Endothelial cell (in vitro differentiated cells): ENCODE measurements at regions not wholly inside any gene's neighbourhood (a gene's known extent, or its start where the extent isn't known, plus 50 kb on each side); places are given as distances from the start of the nearest gene placed in this dataset.

ENCODE experiments used
- DNase-seq: peaks from one replicate; pipeline ENCODE4 v3.0.0; 2021; ENCODE audit warnings: low spot score
- H3K27ac Mint-ChIP-seq: one replicate; pipeline ENCODE4 v1.8.0; 2021; ENCODE audit warnings: mixed read lengths, inconsistent platforms; ENCODE audit not compliant: unreplicated experiment
- H3K27me3 Mint-ChIP-seq: one replicate; pipeline ENCODE4 v1.8.0; 2021; ENCODE audit warnings: mild to moderate bottlenecking, moderate library complexity, mixed read lengths, inconsistent platforms; ENCODE audit not compliant: unreplicated experiment
- H3K36me3 Mint-ChIP-seq: one replicate; pipeline ENCODE4 v1.8.0; 2021; ENCODE audit warnings: mild to moderate bottlenecking, low read depth, mixed read lengths, inconsistent platforms; ENCODE audit not compliant: unreplicated experiment
- H3K4me1 Mint-ChIP-seq: one replicate; pipeline ENCODE4 v1.8.0; 2021; ENCODE audit warnings: mild to moderate bottlenecking, mixed read lengths, inconsistent platforms; ENCODE audit not compliant: unreplicated experiment
- H3K4me3 Mint-ChIP-seq: one replicate; pipeline ENCODE4 v1.8.0; 2021; ENCODE audit warnings: mild to moderate bottlenecking, mixed read lengths, inconsistent platforms; ENCODE audit not compliant: unreplicated experiment
- H3K9me3 Mint-ChIP-seq: one replicate; pipeline ENCODE4 v1.8.0; 2021; ENCODE audit warnings: mixed read lengths, inconsistent platforms; ENCODE audit not compliant: unreplicated experiment
- CTCF ChIP-seq: fragments of 200-600 bp; sonication (generic); IDR thresholded peaks from one replicate; pipeline ENCODE4 v1.5.0; 2021; ENCODE audit warnings: antibody characterized with exemption; ENCODE audit not compliant: unreplicated experiment

DNA sequence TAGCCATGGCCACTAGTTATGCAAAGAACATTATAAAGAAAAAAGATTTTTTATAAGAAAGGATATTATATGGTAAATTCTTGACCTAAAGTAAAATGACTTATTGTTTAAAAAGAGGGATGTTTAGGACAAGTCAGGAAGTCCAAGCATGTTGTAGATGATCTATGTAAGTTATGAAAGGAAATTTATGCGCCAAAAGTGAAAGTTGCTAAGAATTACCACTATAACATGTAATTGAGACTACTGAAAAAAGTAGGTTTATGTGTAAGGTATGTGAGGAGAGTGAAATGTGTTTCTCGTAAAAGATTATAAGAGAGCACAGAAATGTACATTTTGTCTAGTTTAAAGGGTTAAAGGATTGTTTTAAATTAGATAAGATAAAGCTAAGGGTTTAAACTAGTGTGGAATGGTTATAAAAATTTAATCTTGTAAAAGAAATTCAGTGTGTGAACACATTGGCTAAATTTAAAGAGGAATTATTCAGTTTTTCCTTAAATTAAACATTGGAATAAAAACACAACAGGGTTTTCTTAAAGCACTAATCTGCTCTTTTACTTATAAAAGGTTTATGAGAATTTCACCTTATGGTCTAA, 1100.4 kb upstream of the EDIL3 start:
- Mint-ChIP-seq H3K4me1 (no peaks in the 10 kb centered on the region), H3K36me3 (peaks cover 3% of the 10 kb centered on the region), H3K27me3 (no peaks in the 10 kb centered on the region), H3K9me3 (peaks cover 4% of the 10 kb centered on the region), H3K27ac (no peak overlapping the region), H3K4me3 (peak overlapping the region; percentile 48)
- no peak for TF ChIP-seq CTCF
- DNase-seq: no peak

DNA sequence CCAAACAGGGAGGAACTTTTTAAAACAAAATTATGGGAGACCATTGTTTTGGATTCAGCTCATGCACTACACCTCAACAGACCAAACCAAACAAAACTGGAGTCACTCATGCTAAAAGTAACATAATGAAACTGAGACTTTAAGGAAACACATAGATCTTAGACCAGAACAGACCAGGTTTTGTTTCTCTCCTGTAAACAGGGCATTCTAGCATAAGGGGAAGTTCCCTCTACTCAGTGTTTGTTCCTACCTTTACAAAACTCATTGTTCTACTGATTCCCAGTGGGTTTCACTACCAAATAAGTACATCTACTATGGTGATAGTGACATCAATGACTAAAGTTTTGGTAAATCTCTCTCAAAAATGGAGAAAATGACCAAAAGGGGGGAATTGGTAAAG, 1103.6 kb upstream of the EDIL3 start:
- Mint-ChIP-seq H3K9me3 (peaks cover 8% of the 10 kb centered on the region), H3K4me1 (no peaks in the 10 kb centered on the region), H3K36me3 (peaks cover 6% of the 10 kb centered on the region), H3K27me3 (no peaks in the 10 kb centered on the region), H3K4me3 (no peak overlapping the region), H3K27ac (no peak overlapping the region)
- TF ChIP-seq CTCF: no peak
- DNase-seq: no peak

DNA sequence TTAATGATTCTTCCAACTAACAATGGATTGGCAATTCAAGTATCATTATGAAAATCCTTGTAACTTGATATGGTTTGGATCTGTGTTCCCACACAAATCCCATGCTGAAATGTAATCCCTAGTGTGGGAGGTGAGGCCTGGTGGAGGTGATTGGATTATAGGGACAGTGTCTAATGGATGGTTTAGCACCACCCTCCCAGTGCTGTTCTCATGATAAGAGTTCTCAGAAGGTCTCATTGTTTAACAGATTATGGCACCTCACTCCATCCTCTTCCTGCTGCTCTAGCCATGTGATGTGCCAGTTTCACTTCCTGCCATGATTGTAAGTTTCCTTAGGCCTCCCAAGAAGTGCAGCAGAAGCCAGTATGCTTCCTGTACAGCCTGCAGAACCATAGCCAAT, 1116.2 kb upstream of the EDIL3 start:
- H3K36me3 Mint-ChIP-seq: no peaks in the 10 kb centered on the region
- no peaks in the 10 kb centered on the region for H3K27me3 Mint-ChIP-seq
- DNase-seq: no peak
- H3K9me3 Mint-ChIP-seq: no peaks in the 10 kb centered on the region
- peaks cover 4% of the 10 kb centered on the region for H3K4me1 Mint-ChIP-seq
- peak overlapping the region; percentile 59 for H3K27ac Mint-ChIP-seq
- no peak overlapping the region for H3K4me3 Mint-ChIP-seq
- no peak for TF ChIP-seq CTCF

- H3K4me1 Mint-ChIP-seq: no peaks in the 10 kb centered on the region
- H3K9me3 Mint-ChIP-seq: no peaks in the 10 kb centered on the region
- TF ChIP-seq CTCF: no peak
- H3K27me3 Mint-ChIP-seq: no peaks in the 10 kb centered on the region
- H3K36me3 Mint-ChIP-seq: peaks cover 6% of the 10 kb centered on the region
- H3K4me3 Mint-ChIP-seq: no peak overlapping the region
- no peak overlapping the region for H3K27ac Mint-ChIP-seq
- DNase-seq: no peak
Measured at GRCh38 chr5:85512896-85513295, 1104.8 kb upstream of the COX7C start.

GRCh38 chr5:85515588-85515987, 1102.2 kb upstream of the COX7C start:
- peaks cover 6% of the 10 kb centered on the region for H3K36me3 Mint-ChIP-seq
- no peak for TF ChIP-seq CTCF
- no peak overlapping the region for H3K27ac Mint-ChIP-seq
- H3K4me3 Mint-ChIP-seq: no peak overlapping the region
- no peaks in the 10 kb centered on the region for H3K9me3 Mint-ChIP-seq
- no peaks in the 10 kb centered on the region for H3K27me3 Mint-ChIP-seq
- no peak for DNase-seq
- H3K4me1 Mint-ChIP-seq: no peaks in the 10 kb centered on the region
